ENCODE measurements at regions not wholly inside any gene's neighbourhood (a gene's known extent, or its start where the extent isn't known, plus 50 kb on each side); places are given as distances from the start of the nearest gene placed in this dataset.

GRCh38 chr9:79446523-79447307, 125.0 kb upstream of the TLE4 start:
- WGBS, 3 donors = 39 to 48% (median 42%) methylated on average over 4 of the region's 4 CpGs

GRCh38 chr9:79447308-79447605, 124.5 kb upstream of the TLE4 start:
- H3K27ac ChIP-seq (ENCODE audit: low read depth in 1 of 3, low read length in 2 of 3) = no peak overlapping the region
- H3K36me3 ChIP-seq (ENCODE audit: control insufficient read depth in 3 of 3, insufficient read depth in 2 of 3, low read depth in 1 of 3, low read length in 3 of 3) = no peaks in the 10 kb centered on the region
- DNase-seq = no peak
- FAIRE-seq = no peak
- no peak overlapping the region for H3K4me3 ChIP-seq (ENCODE audit: low read depth in 1 of 3, low read length in 3 of 3)
- no peaks in the 10 kb centered on the region for H3K27me3 ChIP-seq (ENCODE audit: control insufficient read depth in 3 of 3, insufficient read depth in 3 of 3, low read length in 3 of 3)
- H3K4me1 ChIP-seq (ENCODE audit: control insufficient read depth in 3 of 3, insufficient read depth in 2 of 3, low read depth in 1 of 3, low read length in 2 of 3) = no peaks in the 10 kb centered on the region
- no peaks in the 10 kb centered on the region for H3K9me3 ChIP-seq (ENCODE audit: control insufficient read depth in 2 of 2, insufficient read depth in 1 of 2, low read depth in 1 of 2, low read length in 1 of 2)
- WGBS, 3 donors = 86 to 90% (median 86%) methylated on average over 3 of the region's 3 CpGs

More at GRCh38 chr9:79446523-79447307, 125.0 kb upstream of the TLE4 start:
- H3K27me3 ChIP-seq (ENCODE audit: control insufficient read depth in 3 of 3, insufficient read depth in 3 of 3, low read length in 3 of 3) = no peaks in the 10 kb centered on the region
- H3K4me3 ChIP-seq (ENCODE audit: low read depth in 1 of 3, low read length in 3 of 3) = no peak overlapping the region
- no peaks in the 10 kb centered on the region for H3K4me1 ChIP-seq (ENCODE audit: control insufficient read depth in 3 of 3, insufficient read depth in 2 of 3, low read depth in 1 of 3, low read length in 2 of 3)
- no peaks in the 10 kb centered on the region for H3K9me3 ChIP-seq (ENCODE audit: control insufficient read depth in 2 of 2, insufficient read depth in 1 of 2, low read depth in 1 of 2, low read length in 1 of 2)
- H3K36me3 ChIP-seq (ENCODE audit: control insufficient read depth in 3 of 3, insufficient read depth in 2 of 3, low read depth in 1 of 3, low read length in 3 of 3) = no peaks in the 10 kb centered on the region
- DNase-seq = no peak
- FAIRE-seq = no peak
- H3K27ac ChIP-seq (ENCODE audit: low read depth in 1 of 3, low read length in 2 of 3) = no peak overlapping the region

GRCh38 chr9:79447762-79448161, 124.0 kb upstream of the TLE4 start:
- H3K4me3 ChIP-seq (ENCODE audit: low read depth in 1 of 3, low read length in 3 of 3) = no peak overlapping the region
- FAIRE-seq (no peak), DNase-seq (no peak)
- H3K36me3 ChIP-seq (ENCODE audit: control insufficient read depth in 3 of 3, insufficient read depth in 2 of 3, low read depth in 1 of 3, low read length in 3 of 3) = no peaks in the 10 kb centered on the region
- H3K9me3 ChIP-seq (ENCODE audit: control insufficient read depth in 2 of 2, insufficient read depth in 1 of 2, low read depth in 1 of 2, low read length in 1 of 2) = no peaks in the 10 kb centered on the region
- no peaks in the 10 kb centered on the region for H3K4me1 ChIP-seq (ENCODE audit: control insufficient read depth in 3 of 3, insufficient read depth in 2 of 3, low read depth in 1 of 3, low read length in 2 of 3)
- WGBS, 3 donors = 57 to 65% (median 64%) methylated on average over 5 of the region's 5 CpGs
- H3K27me3 ChIP-seq (ENCODE audit: control insufficient read depth in 3 of 3, insufficient read depth in 3 of 3, low read length in 3 of 3) = no peaks in the 10 kb centered on the region
- no peak overlapping the region for H3K27ac ChIP-seq (ENCODE audit: low read depth in 1 of 3, low read length in 2 of 3)

- FAIRE-seq (no peak), DNase-seq (no peak)
- Histone ChIP-seq H3K27me3 (ENCODE audit: control insufficient read depth in 3 of 3, insufficient read depth in 3 of 3, low read length in 3 of 3) (no peaks in the 10 kb centered on the region), H3K9me3 (ENCODE audit: control insufficient read depth in 2 of 2, insufficient read depth in 1 of 2, low read depth in 1 of 2, low read length in 1 of 2) (no peaks in the 10 kb centered on the region), H3K4me3 (ENCODE audit: low read depth in 1 of 3, low read length in 3 of 3) (no peak overlapping the region), H3K36me3 (ENCODE audit: control insufficient read depth in 3 of 3, insufficient read depth in 2 of 3, low read depth in 1 of 3, low read length in 3 of 3) (no peaks in the 10 kb centered on the region), H3K4me1 (ENCODE audit: control insufficient read depth in 3 of 3, insufficient read depth in 2 of 3, low read depth in 1 of 3, low read length in 2 of 3) (no peaks in the 10 kb centered on the region), H3K27ac (ENCODE audit: low read depth in 1 of 3, low read length in 2 of 3) (no peak overlapping the region)
These were observed 119.5 kb upstream of the TLE4 start for GRCh38 chr9:79452265-79452664.

- Histone ChIP-seq H3K4me3 (ENCODE audit: low read depth in 1 of 3, low read length in 3 of 3) (no peak overlapping the region), H3K36me3 (ENCODE audit: control insufficient read depth in 3 of 3, insufficient read depth in 2 of 3, low read depth in 1 of 3, low read length in 3 of 3) (no peaks in the 10 kb centered on the region), H3K27me3 (ENCODE audit: control insufficient read depth in 3 of 3, insufficient read depth in 3 of 3, low read length in 3 of 3) (no peaks in the 10 kb centered on the region), H3K27ac (ENCODE audit: low read depth in 1 of 3, low read length in 2 of 3) (no peak overlapping the region), H3K9me3 (ENCODE audit: control insufficient read depth in 2 of 2, insufficient read depth in 1 of 2, low read depth in 1 of 2, low read length in 1 of 2) (no peaks in the 10 kb centered on the region), H3K4me1 (ENCODE audit: control insufficient read depth in 3 of 3, insufficient read depth in 2 of 3, low read depth in 1 of 3, low read length in 2 of 3) (no peaks in the 10 kb centered on the region)
- 45 to 49% (median 46%) methylated on average over 3 of the region's 3 CpGs for WGBS, 3 donors
- no peak for DNase-seq
- no peak for FAIRE-seq
These were observed 110.1 kb upstream of the TLE4 start for GRCh38 chr9:79461712-79462111.

GRCh38 chr9:79465156-79465555, 106.6 kb upstream of the TLE4 start:
- FAIRE-seq = no peak
- Histone ChIP-seq H3K4me3 (ENCODE audit: low read depth in 1 of 3, low read length in 3 of 3) (no peak overlapping the region), H3K4me1 (ENCODE audit: control insufficient read depth in 3 of 3, insufficient read depth in 2 of 3, low read depth in 1 of 3, low read length in 2 of 3) (no peaks in the 10 kb centered on the region), H3K9me3 (ENCODE audit: control insufficient read depth in 2 of 2, insufficient read depth in 1 of 2, low read depth in 1 of 2, low read length in 1 of 2) (no peaks in the 10 kb centered on the region), H3K36me3 (ENCODE audit: control insufficient read depth in 3 of 3, insufficient read depth in 2 of 3, low read depth in 1 of 3, low read length in 3 of 3) (no peaks in the 10 kb centered on the region), H3K27me3 (ENCODE audit: control insufficient read depth in 3 of 3, insufficient read depth in 3 of 3, low read length in 3 of 3) (no peaks in the 10 kb centered on the region), H3K27ac (ENCODE audit: low read depth in 1 of 3, low read length in 2 of 3) (no peak overlapping the region)
- DNase-seq = no peak

- H3K4me3 ChIP-seq (ENCODE audit: low read depth in 1 of 3, low read length in 3 of 3) = no peak overlapping the region
- H3K36me3 ChIP-seq (ENCODE audit: control insufficient read depth in 3 of 3, insufficient read depth in 2 of 3, low read depth in 1 of 3, low read length in 3 of 3) = no peaks in the 10 kb centered on the region
- FAIRE-seq = no peak
- H3K27me3 ChIP-seq (ENCODE audit: control insufficient read depth in 3 of 3, insufficient read depth in 3 of 3, low read length in 3 of 3) = no peaks in the 10 kb centered on the region
- H3K9me3 ChIP-seq (ENCODE audit: control insufficient read depth in 2 of 2, insufficient read depth in 1 of 2, low read depth in 1 of 2, low read length in 1 of 2) = no peaks in the 10 kb centered on the region
- H3K27ac ChIP-seq (ENCODE audit: low read depth in 1 of 3, low read length in 2 of 3) = no peak overlapping the region
- DNase-seq = no peak
- 66 to 73% (median 71%) methylated on average over 2 of the region's 2 CpGs for WGBS, 3 donors
- no peaks in the 10 kb centered on the region for H3K4me1 ChIP-seq (ENCODE audit: control insufficient read depth in 3 of 3, insufficient read depth in 2 of 3, low read depth in 1 of 3, low read length in 2 of 3)
These were observed 102.6 kb upstream of the TLE4 start for GRCh38 chr9:79469164-79469563.

GRCh38 chr9:79470954-79471353, 100.8 kb upstream of the TLE4 start:
- Histone ChIP-seq H3K36me3 (ENCODE audit: control insufficient read depth in 3 of 3, insufficient read depth in 2 of 3, low read depth in 1 of 3, low read length in 3 of 3) (no peaks in the 10 kb centered on the region), H3K4me3 (ENCODE audit: low read depth in 1 of 3, low read length in 3 of 3) (no peak overlapping the region), H3K27ac (ENCODE audit: low read depth in 1 of 3, low read length in 2 of 3) (no peak overlapping the region), H3K4me1 (ENCODE audit: control insufficient read depth in 3 of 3, insufficient read depth in 2 of 3, low read depth in 1 of 3, low read length in 2 of 3) (no peaks in the 10 kb centered on the region), H3K9me3 (ENCODE audit: control insufficient read depth in 2 of 2, insufficient read depth in 1 of 2, low read depth in 1 of 2, low read length in 1 of 2) (peaks cover 0 to 3% of the 10 kb centered on the region in 2 donors), H3K27me3 (ENCODE audit: control insufficient read depth in 3 of 3, insufficient read depth in 3 of 3, low read length in 3 of 3) (no peaks in the 10 kb centered on the region)
- DNase-seq (no peak), FAIRE-seq (no peak)
- WGBS, 3 donors = 48 to 67% (median 54%) methylated on average over 2 of the region's 2 CpGs

Data from small intestine (tissue), 7 donors.